COLO668 (cell line): ENCODE measurements at regions not wholly inside any gene's neighbourhood (a gene's known extent, or its start where the extent isn't known, plus 50 kb on each side); places are given as distances from the start of the nearest gene placed in this dataset.

ENCODE experiments used
- DNase-seq: peaks from one replicate; lab custom pipeline; 2025; ENCODE audit not compliant: unreplicated experiment; lab: John Stamatoyannopoulos, UW

- DNase-seq, result no peak
Measured at GRCh38 chr4:155522201-155522600, 144.4 kb upstream of the GUCY1A1 start.

GRCh38 chr4:155521382-155521781 is 144.6 kb upstream of the MAP9 start:
- DNase-seq, result no peak

GRCh38 chr4:155515444-155516075 is 138.8 kb upstream of the MAP9 start:
- DNase-seq, result no peak

- DNase-seq, result no peak
Measured at GRCh38 chr4:155514628-155515027, 137.9 kb upstream of the MAP9 start.

GRCh38 chr4:155512817-155513216 is 136.1 kb upstream of the MAP9 start:
- DNase-seq, result no peak

- DNase-seq, result no peak
Measured at GRCh38 chr4:155512046-155512445, 135.3 kb upstream of the MAP9 start.

GRCh38 chr4:155510771-155511170 is 134.0 kb upstream of the MAP9 start:
- DNase-seq, result no peak

- no peak for DNase-seq
Measured at GRCh38 chr4:155509555-155509954, 132.8 kb upstream of the MAP9 start.

GRCh38 chr4:155506745-155507144 is 130.0 kb upstream of the MAP9 start:
- DNase-seq, result no peak

GRCh38 chr4:155505321-155505720 is 128.6 kb upstream of the MAP9 start:
- DNase-seq, result no peak

- DNase-seq, result no peak
Measured at GRCh38 chr4:155497306-155497705, 120.5 kb upstream of the MAP9 start.

- DNase-seq, result no peak
Measured at GRCh38 chr4:155496294-155496626, 119.5 kb upstream of the MAP9 start.

GRCh38 chr4:155495572-155496293 is 119.0 kb upstream of the MAP9 start:
- no peak for DNase-seq

- DNase-seq, result no peak
Measured at GRCh38 chr4:155494037-155494718, 117.4 kb upstream of the MAP9 start.

- no peak for DNase-seq
Measured at GRCh38 chr4:155491336-155492120, 114.8 kb upstream of the MAP9 start.

GRCh38 chr4:155489271-155489670 is 112.5 kb upstream of the MAP9 start:
- DNase-seq, result no peak

- no peak for DNase-seq
Measured at GRCh38 chr4:155488691-155489090, 111.9 kb upstream of the MAP9 start.

- no peak for DNase-seq
Measured at GRCh38 chr4:155487210-155487609, 110.4 kb upstream of the MAP9 start.

GRCh38 chr4:155481150-155481549 is 104.4 kb upstream of the MAP9 start:
- no peak for DNase-seq

GRCh38 chr4:155479835-155480234 is 103.1 kb upstream of the MAP9 start:
- DNase-seq, result no peak

- no peak for DNase-seq
Measured at GRCh38 chr4:155478336-155478835, 101.6 kb upstream of the MAP9 start.
